IMR-90 (cell line): ENCODE measurements at regions not wholly inside any gene's neighbourhood (a gene's known extent, or its start where the extent isn't known, plus 50 kb on each side); places are given as distances from the start of the nearest gene placed in this dataset.

ENCODE experiments used
- CEBPB ChIP-seq: IDR thresholded peaks from 2 replicates; pipeline ENCODE4 v1.6.1; 2012; ENCODE audit warnings: low read depth, low read length, improper control_type of control experiment
- CTCF ChIP-seq: conservative IDR thresholded peaks from 2 replicates; pipeline ENCODE4 v1.5.1; 2012; ENCODE audit warnings: mild to moderate bottlenecking, low read depth, low read length, improper control_type of control experiment
- NFE2L2 ChIP-seq: fragments of 150-350 bp; IDR thresholded peaks from 2 replicates; pipeline ENCODE4 v1.6.1; 2016; ENCODE audit warnings: low read depth, mild to moderate bottlenecking, low read length
- POLR2A ChIP-seq: IDR thresholded peaks from 2 replicates; pipeline ENCODE4 v1.6.1; 2012; ENCODE audit warnings: mild to moderate bottlenecking, low read depth, low read length
- RCOR1 ChIP-seq: IDR thresholded peaks from 2 replicates; pipeline ENCODE4 v1.6.1; 2012; ENCODE audit warnings: mild to moderate bottlenecking, low read length, improper control_type of control experiment; ENCODE audit not compliant: insufficient replicate concordance
- SMC3 ChIP-seq: fragments of 150-350 bp; IDR thresholded peaks from 2 replicates; pipeline ENCODE4 v1.6.1; 2016; ENCODE audit warnings: low read depth, mild to moderate bottlenecking, antibody characterized with exemption, low read length, moderate library complexity
- USF2 ChIP-seq: fragments of 150-350 bp; IDR thresholded peaks from 2 replicates; pipeline ENCODE4 v1.6.1; 2017; ENCODE audit warnings: mild to moderate bottlenecking, antibody characterized with exemption, low read length, low read depth
- TF ChIP-seq, protein P1 (sequence below): fragments of 150-350 bp; IDR thresholded peaks from 2 replicates; pipeline ENCODE4 v1.6.1; 2016; ENCODE audit warnings: low read depth, mild to moderate bottlenecking, low read length, moderate library complexity, borderline replicate concordance

DNA sequence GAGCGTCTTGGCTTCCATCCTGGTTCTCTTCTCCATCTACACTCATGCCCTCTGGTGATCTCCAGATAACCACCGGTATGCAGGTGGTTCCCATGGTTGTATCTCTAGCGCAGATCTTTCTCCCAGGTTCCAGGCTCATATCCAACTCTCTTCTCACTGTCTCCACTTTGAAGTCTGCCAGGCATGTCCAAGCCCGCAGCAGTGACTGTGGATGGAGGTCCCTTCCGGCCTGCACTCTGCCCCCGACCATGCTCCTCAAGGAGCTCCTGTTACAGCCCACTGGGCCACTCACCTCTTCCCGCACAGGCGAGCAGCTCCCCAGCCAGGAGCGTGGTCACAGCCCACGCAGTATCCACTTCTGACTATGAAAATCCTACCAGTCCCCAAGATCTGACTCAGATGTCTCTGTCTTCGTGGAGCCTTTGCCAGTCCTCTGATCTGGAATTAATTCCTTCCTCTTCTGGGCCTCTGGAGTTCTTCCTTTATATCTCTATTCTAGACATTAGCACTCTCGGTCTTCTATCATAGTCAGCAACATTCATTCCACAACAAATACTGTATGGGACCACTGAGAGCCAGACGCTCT is 100.2 kb downstream of the TEX26 start:
- TF ChIP-seq CTCF: no peak
- TF ChIP-seq POLR2A: no peak
- no peak for TF ChIP-seq CEBPB
- TF ChIP-seq NFE2L2: no peak
- TF ChIP-seq, protein P1, sequence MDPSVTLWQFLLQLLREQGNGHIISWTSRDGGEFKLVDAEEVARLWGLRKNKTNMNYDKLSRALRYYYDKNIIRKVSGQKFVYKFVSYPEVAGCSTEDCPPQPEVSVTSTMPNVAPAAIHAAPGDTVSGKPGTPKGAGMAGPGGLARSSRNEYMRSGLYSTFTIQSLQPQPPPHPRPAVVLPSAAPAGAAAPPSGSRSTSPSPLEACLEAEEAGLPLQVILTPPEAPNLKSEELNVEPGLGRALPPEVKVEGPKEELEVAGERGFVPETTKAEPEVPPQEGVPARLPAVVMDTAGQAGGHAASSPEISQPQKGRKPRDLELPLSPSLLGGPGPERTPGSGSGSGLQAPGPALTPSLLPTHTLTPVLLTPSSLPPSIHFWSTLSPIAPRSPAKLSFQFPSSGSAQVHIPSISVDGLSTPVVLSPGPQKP: no peak
- TF ChIP-seq RCOR1: no peak
- no peak for TF ChIP-seq USF2
- TF ChIP-seq SMC3: no peak
